Ishikawa (cell line): ENCODE measurements at regions not wholly inside any gene's neighbourhood (a gene's known extent, or its start where the extent isn't known, plus 50 kb on each side); places are given as distances from the start of the nearest gene placed in this dataset.

Experiments used
- CEBPB ChIP-seq: IDR thresholded peaks from 2 replicates; pipeline ENCODE4 v1.6.1; 2012
- CREB1 ChIP-seq: IDR thresholded peaks from 2 replicates; pipeline ENCODE4 v1.6.1; 2012; ENCODE audit warnings: low read depth
- EGR1 ChIP-seq: IDR thresholded peaks from 2 replicates; pipeline ENCODE4 v1.6.1; 2012
- EP300 ChIP-seq: IDR thresholded peaks from 2 replicates; pipeline ENCODE4 v1.6.1; 2012; ENCODE audit warnings: borderline replicate concordance
- FOXM1 ChIP-seq: IDR thresholded peaks from 2 replicates; pipeline ENCODE4 v1.6.1; 2012; ENCODE audit warnings: low read depth, borderline replicate concordance
- NFIC ChIP-seq: IDR thresholded peaks from 2 replicates; pipeline ENCODE4 v1.6.1; 2012
- RAD21 ChIP-seq: IDR thresholded peaks from 2 replicates; pipeline ENCODE4 v1.6.1; 2012; ENCODE audit warnings: low read depth
- TAF1 ChIP-seq: IDR thresholded peaks from 2 replicates; pipeline ENCODE4 v1.6.1; 2012; ENCODE audit warnings: low read depth, mild to moderate bottlenecking
- TCF12 ChIP-seq: IDR thresholded peaks from 2 replicates; pipeline ENCODE4 v1.6.1; 2012; ENCODE audit warnings: low read depth
- TEAD4 ChIP-seq: IDR thresholded peaks from 2 replicates; pipeline ENCODE4 v1.6.1; 2012
- YY1 ChIP-seq: IDR thresholded peaks from 2 replicates; pipeline ENCODE4 v1.6.1; 2012; ENCODE audit warnings: low read depth
- ZBTB7A ChIP-seq: IDR thresholded peaks from 2 replicates; pipeline ENCODE4 v1.6.1; 2012; ENCODE audit warnings: low read depth
- TF ChIP-seq, protein P1 (sequence below): IDR thresholded peaks from 2 replicates; pipeline ENCODE4 v1.6.1; 2012
- TF ChIP-seq, protein P2 (sequence below): IDR thresholded peaks from 2 replicates; pipeline ENCODE4 v1.6.1; 2012
- TF ChIP-seq, protein P3 (sequence below): IDR thresholded peaks from 2 replicates; pipeline ENCODE4 v1.6.1; 2012; ENCODE audit warnings: low read depth, mild to moderate bottlenecking

DNA sequence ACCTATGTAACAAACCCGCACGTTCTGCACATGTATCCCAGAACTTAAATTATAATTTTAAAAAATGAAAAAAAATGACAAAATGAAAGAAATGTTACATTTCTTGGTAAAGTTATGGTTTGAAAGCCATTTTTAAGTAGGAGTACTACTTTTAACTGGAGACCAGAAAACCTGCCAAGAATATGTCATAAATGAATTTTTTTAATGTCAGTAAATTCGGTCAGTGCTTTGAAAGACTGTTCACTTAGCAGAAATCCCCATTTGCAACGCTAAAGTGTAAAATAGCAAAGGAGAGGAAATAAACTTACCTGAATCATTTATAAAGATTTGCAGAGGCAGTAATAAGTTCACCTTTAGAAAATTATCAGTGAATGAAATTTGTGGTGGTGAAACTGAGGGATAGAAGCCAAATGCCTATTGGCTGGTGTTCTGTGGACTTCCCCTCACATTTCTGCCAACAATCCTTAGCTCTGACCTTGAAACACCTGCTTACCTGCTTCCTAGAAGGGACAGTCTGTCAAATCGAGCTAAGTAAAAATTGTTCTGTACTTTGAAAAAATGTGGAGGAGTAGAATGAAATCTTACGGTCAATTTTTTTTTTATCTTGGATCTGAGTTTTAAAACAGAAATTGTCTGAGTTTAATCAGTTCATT is 714.2 kb downstream of the SLC6A15 start:
- no peak for TF ChIP-seq ZBTB7A
- TF ChIP-seq TCF12: no peak
- no peak for TF ChIP-seq NFIC
- TF ChIP-seq, protein P1, sequence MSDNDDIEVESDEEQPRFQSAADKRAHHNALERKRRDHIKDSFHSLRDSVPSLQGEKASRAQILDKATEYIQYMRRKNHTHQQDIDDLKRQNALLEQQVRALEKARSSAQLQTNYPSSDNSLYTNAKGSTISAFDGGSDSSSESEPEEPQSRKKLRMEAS: no peak
- TF ChIP-seq YY1: no peak
- no peak for TF ChIP-seq CEBPB
- TF ChIP-seq EGR1: no peak
- TF ChIP-seq, protein P2, sequence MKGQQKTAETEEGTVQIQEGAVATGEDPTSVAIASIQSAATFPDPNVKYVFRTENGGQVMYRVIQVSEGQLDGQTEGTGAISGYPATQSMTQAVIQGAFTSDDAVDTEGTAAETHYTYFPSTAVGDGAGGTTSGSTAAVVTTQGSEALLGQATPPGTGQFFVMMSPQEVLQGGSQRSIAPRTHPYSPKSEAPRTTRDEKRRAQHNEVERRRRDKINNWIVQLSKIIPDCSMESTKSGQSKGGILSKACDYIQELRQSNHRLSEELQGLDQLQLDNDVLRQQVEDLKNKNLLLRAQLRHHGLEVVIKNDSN: no peak
- TF ChIP-seq, protein P3, sequence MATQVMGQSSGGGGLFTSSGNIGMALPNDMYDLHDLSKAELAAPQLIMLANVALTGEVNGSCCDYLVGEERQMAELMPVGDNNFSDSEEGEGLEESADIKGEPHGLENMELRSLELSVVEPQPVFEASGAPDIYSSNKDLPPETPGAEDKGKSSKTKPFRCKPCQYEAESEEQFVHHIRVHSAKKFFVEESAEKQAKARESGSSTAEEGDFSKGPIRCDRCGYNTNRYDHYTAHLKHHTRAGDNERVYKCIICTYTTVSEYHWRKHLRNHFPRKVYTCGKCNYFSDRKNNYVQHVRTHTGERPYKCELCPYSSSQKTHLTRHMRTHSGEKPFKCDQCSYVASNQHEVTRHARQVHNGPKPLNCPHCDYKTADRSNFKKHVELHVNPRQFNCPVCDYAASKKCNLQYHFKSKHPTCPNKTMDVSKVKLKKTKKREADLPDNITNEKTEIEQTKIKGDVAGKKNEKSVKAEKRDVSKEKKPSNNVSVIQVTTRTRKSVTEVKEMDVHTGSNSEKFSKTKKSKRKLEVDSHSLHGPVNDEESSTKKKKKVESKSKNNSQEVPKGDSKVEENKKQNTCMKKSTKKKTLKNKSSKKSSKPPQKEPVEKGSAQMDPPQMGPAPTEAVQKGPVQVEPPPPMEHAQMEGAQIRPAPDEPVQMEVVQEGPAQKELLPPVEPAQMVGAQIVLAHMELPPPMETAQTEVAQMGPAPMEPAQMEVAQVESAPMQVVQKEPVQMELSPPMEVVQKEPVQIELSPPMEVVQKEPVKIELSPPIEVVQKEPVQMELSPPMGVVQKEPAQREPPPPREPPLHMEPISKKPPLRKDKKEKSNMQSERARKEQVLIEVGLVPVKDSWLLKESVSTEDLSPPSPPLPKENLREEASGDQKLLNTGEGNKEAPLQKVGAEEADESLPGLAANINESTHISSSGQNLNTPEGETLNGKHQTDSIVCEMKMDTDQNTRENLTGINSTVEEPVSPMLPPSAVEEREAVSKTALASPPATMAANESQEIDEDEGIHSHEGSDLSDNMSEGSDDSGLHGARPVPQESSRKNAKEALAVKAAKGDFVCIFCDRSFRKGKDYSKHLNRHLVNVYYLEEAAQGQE: no peak

DNA sequence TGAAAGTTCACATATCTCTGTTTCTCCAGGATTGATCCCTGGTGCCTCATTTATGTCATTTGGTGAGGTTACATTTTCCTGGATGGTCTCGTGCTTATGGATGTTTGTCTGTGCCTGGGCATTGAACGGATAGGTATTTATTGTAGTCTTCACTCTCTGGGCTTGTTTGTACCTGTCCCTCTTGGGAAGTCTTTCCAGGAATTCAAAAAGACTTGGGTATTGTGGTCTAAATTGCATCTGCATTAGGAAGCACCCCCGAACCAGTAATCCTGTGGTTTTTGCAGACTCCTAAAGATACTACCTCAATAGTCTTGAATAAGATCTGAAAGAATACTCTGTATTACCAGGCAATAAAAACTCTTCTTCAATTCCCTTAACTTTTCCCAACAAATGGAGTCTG is 720.8 kb downstream of the SLC6A15 start:
- TF ChIP-seq ZBTB7A: no peak
- TF ChIP-seq, protein P2: no peak
- no peak for TF ChIP-seq FOXM1
- TF ChIP-seq RAD21: no peak
- no peak for TF ChIP-seq YY1
- TF ChIP-seq EGR1: no peak
- TF ChIP-seq CREB1: no peak
- no peak for TF ChIP-seq EP300
- TF ChIP-seq, protein P1: no peak
- TF ChIP-seq NFIC: no peak
- TF ChIP-seq TCF12: no peak
- TF ChIP-seq, protein P3: no peak
- no peak for TF ChIP-seq TAF1
- no peak for TF ChIP-seq CEBPB
- TF ChIP-seq TEAD4: no peak

DNA sequence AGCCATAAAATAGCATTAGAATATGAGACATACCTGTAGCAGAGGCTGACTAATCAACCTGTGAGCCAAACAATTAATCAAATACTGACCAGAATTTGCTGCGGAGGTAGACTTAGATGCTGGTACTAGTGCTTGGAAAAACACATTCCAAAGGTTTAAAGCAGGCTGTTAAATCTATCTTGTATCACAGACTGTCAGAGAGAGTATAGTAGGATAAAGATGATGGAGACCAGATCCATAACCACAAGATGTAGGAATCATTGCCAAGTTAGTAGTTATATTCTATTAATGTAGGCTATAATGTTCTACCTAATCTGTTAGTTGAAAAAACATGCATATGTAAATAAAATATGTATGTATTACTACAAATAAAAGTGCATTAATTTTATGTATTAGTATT is 726.2 kb downstream of the SLC6A15 start:
- no peak for TF ChIP-seq ZBTB7A
- TF ChIP-seq FOXM1: no peak
- TF ChIP-seq, protein P2: no peak
- no peak for TF ChIP-seq YY1
- TF ChIP-seq TAF1: no peak
- no peak for TF ChIP-seq RAD21
- no peak for TF ChIP-seq EGR1
- no peak for TF ChIP-seq NFIC
- TF ChIP-seq, protein P1: no peak
- TF ChIP-seq EP300: no peak
- no peak for TF ChIP-seq CEBPB

DNA sequence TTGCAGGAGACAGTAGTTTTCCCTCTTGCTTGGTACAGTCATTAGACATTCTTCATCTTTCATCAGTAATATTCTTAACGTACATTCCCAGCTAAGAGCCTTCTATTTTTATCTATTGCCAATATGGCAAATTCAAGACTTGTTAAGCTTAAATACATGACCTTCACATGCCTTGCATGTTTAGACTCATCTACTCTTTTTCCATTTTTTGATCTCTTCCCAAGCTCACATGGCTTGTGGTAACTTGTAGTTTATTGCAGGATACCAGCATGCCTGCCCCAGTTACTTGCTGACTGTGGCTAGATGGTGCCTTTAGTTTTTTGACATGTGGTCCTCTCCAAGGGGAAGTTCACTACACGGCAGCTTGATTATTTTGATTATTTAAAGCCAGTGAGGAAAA is 729.0 kb downstream of the SLC6A15 start:
- no peak for TF ChIP-seq NFIC
- no peak for TF ChIP-seq ZBTB7A
- TF ChIP-seq, protein P3: no peak
- TF ChIP-seq TEAD4: no peak
- TF ChIP-seq YY1: no peak
- no peak for TF ChIP-seq TCF12
- no peak for TF ChIP-seq CREB1
- no peak for TF ChIP-seq TAF1
- no peak for TF ChIP-seq FOXM1
- no peak for TF ChIP-seq EP300
- no peak for TF ChIP-seq RAD21
- TF ChIP-seq EGR1: no peak
- no peak for TF ChIP-seq CEBPB
- TF ChIP-seq, protein P1: no peak
- TF ChIP-seq, protein P2: no peak
